Upper lobe of right lung (tissue), 1 donor: ENCODE measurements at regions not wholly inside any gene's neighbourhood (a gene's known extent, or its start where the extent isn't known, plus 50 kb on each side); places are given as distances from the start of the nearest gene placed in this dataset.

ENCODE experiments used
- ATAC-seq: fragments of 200-7000 bp; cut with Tn5 transposase; one replicate; pipeline ENCODE4 v1.9.1; 2020; ENCODE audit warnings: mild to moderate bottlenecking, moderate library complexity
- DNase-seq: peaks from one replicate; pipeline ENCODE4 v3.0.0-alpha.2; 2020
- H3K27ac ChIP-seq: fragments of 200-600 bp; one replicate; pipeline ENCODE4 v1.8.0; 2022
- H3K27me3 ChIP-seq: fragments of 200-600 bp; one replicate; pipeline ENCODE4 v1.8.0; 2022; ENCODE audit warnings: mild to moderate bottlenecking
- H3K36me3 ChIP-seq: fragments of 200-600 bp; one replicate; pipeline ENCODE4 v1.8.0; 2022
- H3K4me1 ChIP-seq: fragments of 200-600 bp; one replicate; pipeline ENCODE4 v1.8.0; 2022
- H3K4me3 ChIP-seq: fragments of 200-600 bp; one replicate; pipeline ENCODE4 v1.8.0; 2022; ENCODE audit warnings: mild to moderate bottlenecking
- H3K9me3 ChIP-seq: fragments of 200-600 bp; one replicate; pipeline ENCODE4 v1.8.0; 2022
- CTCF ChIP-seq: fragments of 200-600 bp; IDR thresholded peaks from one replicate; pipeline ENCODE4 v1.8.0; 2022; ENCODE audit warnings: antibody characterized with exemption
- intact Hi-C: fragments of 100-400 bp; cut with DNase I; formaldehyde crosslinking; loops from one replicate; pipeline ENCODE4 v1.11.0; 2022
- donor health status: DM: no; HTN: yes; CAD: no; lungs with severe emphysema.

- DNase-seq (no peak), ATAC-seq (no peak)
- Histone ChIP-seq H3K4me1 (no peaks in the 10 kb centered on the region), H3K9me3 (no peaks in the 10 kb centered on the region), H3K27me3 (peaks cover 71% of the 10 kb centered on the region), H3K4me3 (no peak overlapping the region), H3K27ac (no peak overlapping the region), H3K36me3 (no peaks in the 10 kb centered on the region)
- TF ChIP-seq CTCF, result no peak
- intact Hi-C loops, result no loop called here
Observed at GRCh38 chr5:73306078-73306719, 133.2 kb downstream of the TMEM174 start.

- H3K4me3 ChIP-seq, result no peak overlapping the region
- no peak for TF ChIP-seq CTCF
- H3K36me3 ChIP-seq, result no peaks in the 10 kb centered on the region
- H3K27me3 ChIP-seq, result peaks cover 74% of the 10 kb centered on the region
- ATAC-seq (no peak), DNase-seq (no peak)
- no peak overlapping the region for H3K27ac ChIP-seq
- no peaks in the 10 kb centered on the region for H3K4me1 ChIP-seq
- intact Hi-C loops, result no loop called here
- H3K9me3 ChIP-seq, result no peaks in the 10 kb centered on the region
Observed at GRCh38 chr5:73305386-73305785, 132.4 kb downstream of the TMEM174 start.

- Histone ChIP-seq H3K27me3 (peaks cover 75% of the 10 kb centered on the region), H3K36me3 (no peaks in the 10 kb centered on the region), H3K27ac (no peak overlapping the region), H3K4me3 (no peak overlapping the region), H3K4me1 (no peaks in the 10 kb centered on the region), H3K9me3 (no peaks in the 10 kb centered on the region)
- DNase-seq, result no peak
- ATAC-seq, result no peak
- no peak for TF ChIP-seq CTCF
- intact Hi-C loops, result no loop called here
Observed at GRCh38 chr5:73304381-73304780, 131.4 kb downstream of the TMEM174 start.

- DNase-seq, result no peak
- H3K4me3 ChIP-seq, result no peak overlapping the region
Observed at GRCh38 chr5:73303148-73304079, 130.4 kb downstream of the TMEM174 start.

GRCh38 chr5:73302797-73303147 is 129.8 kb downstream of the TMEM174 start:
- Histone ChIP-seq H3K9me3 (no peaks in the 10 kb centered on the region), H3K27me3 (peaks cover 92% of the 10 kb centered on the region), H3K27ac (no peak overlapping the region), H3K36me3 (no peaks in the 10 kb centered on the region), H3K4me1 (peaks cover 7% of the 10 kb centered on the region), H3K4me3 (no peak overlapping the region)
- DNase-seq (no peak), ATAC-seq (no peak)
- TF ChIP-seq CTCF, result no peak
- intact Hi-C loops, result no loop called here

More at GRCh38 chr5:73303148-73304079, 130.4 kb downstream of the TMEM174 start:
- H3K9me3 ChIP-seq, result no peaks in the 10 kb centered on the region
- H3K27me3 ChIP-seq, result peaks cover 85% of the 10 kb centered on the region
- intact Hi-C loops, result no loop called here
- H3K27ac ChIP-seq, result no peak overlapping the region
- TF ChIP-seq CTCF, result peak; percentile 11
- peaks cover 7% of the 10 kb centered on the region for H3K4me1 ChIP-seq
- H3K36me3 ChIP-seq, result no peaks in the 10 kb centered on the region
- peak; percentile 23 for ATAC-seq
